Ascending aorta (tissue), 2 donors: ENCODE measurements at regions not wholly inside any gene's neighbourhood (a gene's known extent, or its start where the extent isn't known, plus 50 kb on each side); places are given as distances from the start of the nearest gene placed in this dataset.

Source experiments
- DNase-seq, 2 donors: peaks; one replicate each; pipeline ENCODE4 v3.0.0-alpha.2; 2019; ENCODE audit warnings: low spot score in 2 of 2
- H3K27ac ChIP-seq, 2 donors: fragments of 200-600 bp; sonication (generic); one replicate each; pipeline ENCODE4 v1.5.1; 2016 to 2017; ENCODE audit warnings: mild to moderate bottlenecking in 1 of 2
- H3K27me3 ChIP-seq: fragments of 200-600 bp; sonication (generic); one replicate; pipeline ENCODE4 v1.5.1; 2017
- H3K36me3 ChIP-seq, 2 donors: fragments of 200-600 bp; sonication (generic); one replicate each; pipeline ENCODE4 v1.5.1; 2016
- H3K4me1 ChIP-seq, 2 donors: fragments of 200-600 bp; sonication (generic); one replicate each; pipeline ENCODE4 v1.5.1; 2016 to 2017; ENCODE audit warnings: mild to moderate bottlenecking in 1 of 2
- H3K4me3 ChIP-seq, 2 donors: fragments of 200-600 bp; sonication (generic); one replicate each; pipeline ENCODE4 v1.5.1; 2016 to 2017; ENCODE audit warnings: mild to moderate bottlenecking in 1 of 2
- H3K9me3 ChIP-seq, 2 donors: fragments of 200-600 bp; sonication (generic); one replicate each; pipeline ENCODE4 v1.5.1; 2016
- CTCF ChIP-seq, 3 experiments: fragments of 200-600 bp in 2 of 3; fragments of 450-650 bp in 1 of 3; sonication (generic) in 2 of 3; IDR thresholded peaks; one replicate each; pipeline ENCODE4 v1.5.1; 2016 to 2019; ENCODE audit warnings: antibody characterized with exemption in 3 of 3, mild to moderate bottlenecking in 1 of 3, moderate library complexity in 1 of 3
- intact Hi-C: fragments of 100-400 bp; cut with DNase I; formaldehyde crosslinking; loops from one replicate; pipeline ENCODE4 v1.15.1; 2023

- H3K4me1 ChIP-seq, result no peaks in the 10 kb centered on the region
- peaks cover 0 to 6% of the 10 kb centered on the region in 2 donors for H3K9me3 ChIP-seq
- intact Hi-C loops, result no loop called here
- H3K36me3 ChIP-seq, result no peaks in the 10 kb centered on the region
- no peak overlapping the region for H3K4me3 ChIP-seq
- no peak for TF ChIP-seq CTCF (IDR thresholded peaks at IDR 0.05)
- H3K27me3 ChIP-seq, result no peaks in the 10 kb centered on the region
- no peak overlapping the region for H3K27ac ChIP-seq
- DNase-seq, result no peak
These were observed 127.9 kb downstream of the ZNF326 start for GRCh38 chr1:90122654-90123340.

GRCh38 chr1:90114521-90115141 is 119.7 kb downstream of the ZNF326 start:
- H3K27ac ChIP-seq, result no peak overlapping the region
- H3K36me3 ChIP-seq, result no peaks in the 10 kb centered on the region
- H3K4me1 ChIP-seq, result no peaks in the 10 kb centered on the region
- H3K4me3 ChIP-seq, result no peak overlapping the region
- no peak for DNase-seq
- intact Hi-C loops, result loop anchor here (1.0 kb wide), 1 partner anchor 1051 kb away; no protein-coding TSS in a partner anchor
- TF ChIP-seq CTCF (IDR thresholded peaks at IDR 0.05), result peak in 2 of 3 experiments; percentile 69 to 78
- H3K9me3 ChIP-seq, result no peaks in the 10 kb centered on the region
- no peaks in the 10 kb centered on the region for H3K27me3 ChIP-seq

GRCh38 chr1:90107990-90108389 is 113.1 kb downstream of the ZNF326 start:
- Histone ChIP-seq H3K4me1 (no peaks in the 10 kb centered on the region), H3K27ac (no peak overlapping the region), H3K27me3 (no peaks in the 10 kb centered on the region), H3K9me3 (no peaks in the 10 kb centered on the region), H3K4me3 (no peak overlapping the region), H3K36me3 (no peaks in the 10 kb centered on the region)
- intact Hi-C loops, result no loop called here
- no peak for DNase-seq
- TF ChIP-seq CTCF (IDR thresholded peaks at IDR 0.05), result no peak

DNA sequence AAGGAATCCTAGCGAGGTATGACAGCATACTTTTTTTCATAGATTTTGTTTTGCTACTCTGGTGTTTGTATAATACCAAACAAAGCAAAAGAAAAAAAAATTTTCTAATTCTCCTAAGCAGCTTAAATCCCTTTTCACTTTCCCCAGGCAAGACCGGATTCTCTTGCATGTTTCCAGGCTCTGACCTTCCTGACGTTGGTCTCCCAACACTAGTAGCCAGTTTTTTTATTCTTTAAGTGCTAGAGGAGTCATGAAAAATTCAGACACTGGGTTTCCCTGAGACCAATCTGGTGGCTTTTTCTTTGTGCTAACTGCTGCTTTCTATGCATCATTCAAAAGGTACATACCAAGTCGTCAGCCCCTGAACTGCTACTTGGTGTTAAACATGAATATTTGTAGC is 111.4 kb downstream of the ZNF326 start:
- no peak overlapping the region for H3K27ac ChIP-seq
- H3K4me1 ChIP-seq, result no peaks in the 10 kb centered on the region
- H3K27me3 ChIP-seq, result no peaks in the 10 kb centered on the region
- DNase-seq, result no peak
- H3K36me3 ChIP-seq, result no peaks in the 10 kb centered on the region
- no peaks in the 10 kb centered on the region for H3K9me3 ChIP-seq
- H3K4me3 ChIP-seq, result no peak overlapping the region
- TF ChIP-seq CTCF (IDR thresholded peaks at IDR 0.05), result no peak
- intact Hi-C loops, result no loop called here

DNA sequence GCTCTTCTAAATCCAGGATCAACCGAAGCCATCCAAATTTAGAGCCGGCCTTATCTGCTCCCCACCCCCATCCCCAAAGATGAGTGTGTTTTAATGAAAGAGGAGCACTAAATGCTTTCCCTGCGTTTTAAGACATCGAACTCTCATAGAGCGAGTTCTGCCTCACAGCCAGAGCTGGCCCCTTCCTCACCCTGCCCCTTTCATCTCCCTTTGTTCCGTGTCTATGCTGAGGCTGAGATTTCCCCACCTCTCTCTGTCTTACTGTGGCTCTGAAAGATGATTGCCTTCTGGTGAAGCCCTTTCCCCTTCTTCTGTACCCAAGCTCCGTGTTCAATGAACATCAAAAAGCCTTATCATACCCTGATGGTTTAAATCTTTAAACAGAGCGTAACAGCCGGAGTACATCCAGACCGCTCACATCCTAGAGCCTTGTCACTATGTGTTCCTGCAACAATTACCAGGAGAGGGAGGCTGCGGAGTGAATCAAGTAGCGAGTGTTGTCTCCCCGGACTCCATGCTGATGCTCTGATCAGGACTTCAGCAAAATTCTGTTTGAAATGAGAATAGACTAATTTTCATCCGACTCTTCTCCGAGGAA is 110.1 kb downstream of the ZNF326 start:
- H3K4me1 ChIP-seq, result no peaks in the 10 kb centered on the region
- no peak overlapping the region for H3K4me3 ChIP-seq
- no peaks in the 10 kb centered on the region for H3K36me3 ChIP-seq
- no peak for DNase-seq
- no peaks in the 10 kb centered on the region for H3K27me3 ChIP-seq
- no peak for TF ChIP-seq CTCF (IDR thresholded peaks at IDR 0.05)
- intact Hi-C loops, result no loop called here
- no peaks in the 10 kb centered on the region for H3K9me3 ChIP-seq
- no peak overlapping the region for H3K27ac ChIP-seq
